ENCODE measurements at regions not wholly inside any gene's neighbourhood (a gene's known extent, or its start where the extent isn't known, plus 50 kb on each side); places are given as distances from the start of the nearest gene placed in this dataset.
"Not testable (repeated sequence)": the region's sequence is repeated elsewhere in the genome, so short reads cannot be mapped to it uniquely, and the experiment has no call there.

- no peaks in the 10 kb centered on the region for H3K9me3 ChIP-seq (ENCODE audit: control insufficient read depth, insufficient read depth, low read depth, low read length)
- no peak overlapping the region for H3K4me3 ChIP-seq (ENCODE audit: low read depth, low read length)
- no peaks in the 10 kb centered on the region for H3K4me1 ChIP-seq (ENCODE audit: control insufficient read depth, insufficient read depth, low read length)
- no peak for TF ChIP-seq KLF10 (tag by site-specific recombination; IDR thresholded peaks at IDR 0.05)
- TF ChIP-seq ZNF510 (tag by site-specific recombination; IDR thresholded peaks at IDR 0.05; ENCODE audit: insufficient replicate concordance): no peak
- TF ChIP-seq GLI2 (tag by site-specific recombination; IDR thresholded peaks at IDR 0.05; ENCODE audit: borderline replicate concordance, low read depth): no peak
- TF ChIP-seq ZNF248 (tag by site-specific recombination; IDR thresholded peaks at IDR 0.05): no peak
- no peak for TF ChIP-seq ZNF23 (tag by site-specific recombination; IDR thresholded peaks at IDR 0.05; ENCODE audit: borderline replicate concordance)
- TF ChIP-seq, protein P1, sequence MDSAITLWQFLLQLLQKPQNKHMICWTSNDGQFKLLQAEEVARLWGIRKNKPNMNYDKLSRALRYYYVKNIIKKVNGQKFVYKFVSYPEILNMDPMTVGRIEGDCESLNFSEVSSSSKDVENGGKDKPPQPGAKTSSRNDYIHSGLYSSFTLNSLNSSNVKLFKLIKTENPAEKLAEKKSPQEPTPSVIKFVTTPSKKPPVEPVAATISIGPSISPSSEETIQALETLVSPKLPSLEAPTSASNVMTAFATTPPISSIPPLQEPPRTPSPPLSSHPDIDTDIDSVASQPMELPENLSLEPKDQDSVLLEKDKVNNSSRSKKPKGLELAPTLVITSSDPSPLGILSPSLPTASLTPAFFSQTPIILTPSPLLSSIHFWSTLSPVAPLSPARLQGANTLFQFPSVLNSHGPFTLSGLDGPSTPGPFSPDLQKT (IDR thresholded peaks at IDR 0.05; ENCODE audit: borderline replicate concordance, low read depth, low read length): no peak
- no peak for TF ChIP-seq ZNF677 (tag by site-specific recombination; IDR thresholded peaks at IDR 0.05)
- TF ChIP-seq, protein P2, sequence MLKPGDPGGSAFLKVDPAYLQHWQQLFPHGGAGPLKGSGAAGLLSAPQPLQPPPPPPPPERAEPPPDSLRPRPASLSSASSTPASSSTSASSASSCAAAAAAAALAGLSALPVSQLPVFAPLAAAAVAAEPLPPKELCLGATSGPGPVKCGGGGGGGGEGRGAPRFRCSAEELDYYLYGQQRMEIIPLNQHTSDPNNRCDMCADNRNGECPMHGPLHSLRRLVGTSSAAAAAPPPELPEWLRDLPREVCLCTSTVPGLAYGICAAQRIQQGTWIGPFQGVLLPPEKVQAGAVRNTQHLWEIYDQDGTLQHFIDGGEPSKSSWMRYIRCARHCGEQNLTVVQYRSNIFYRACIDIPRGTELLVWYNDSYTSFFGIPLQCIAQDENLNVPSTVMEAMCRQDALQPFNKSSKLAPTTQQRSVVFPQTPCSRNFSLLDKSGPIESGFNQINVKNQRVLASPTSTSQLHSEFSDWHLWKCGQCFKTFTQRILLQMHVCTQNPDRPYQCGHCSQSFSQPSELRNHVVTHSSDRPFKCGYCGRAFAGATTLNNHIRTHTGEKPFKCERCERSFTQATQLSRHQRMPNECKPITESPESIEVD (tag by site-specific recombination; IDR thresholded peaks at IDR 0.05): no peak
- no peak for TF ChIP-seq ZNF266 (tag by site-specific recombination; IDR thresholded peaks at IDR 0.05; ENCODE audit: low read depth)
- ChIA-PET POLR2A (no interaction called here), CTCF (no interaction called here)
- H3K27ac ChIP-seq (ENCODE audit: extremely low read depth, low read depth, low read length): no peak overlapping the region
- H3K36me3 ChIP-seq (ENCODE audit: control insufficient read depth in 2 of 2, insufficient read depth in 1 of 2, low read length in 2 of 2): no peaks in the 10 kb centered on the region
Measured at GRCh38 chr12:84411031-84411430, 501.6 kb downstream of the SLC6A15 start.

- TF ChIP-seq ZNF473 (tag by site-specific recombination; IDR thresholded peaks at IDR 0.05) (no peak), ZNF132 (tag by site-specific recombination; IDR thresholded peaks at IDR 0.05; ENCODE audit: borderline replicate concordance) (no peak), ZNF16 (tag by site-specific recombination; IDR thresholded peaks at IDR 0.05; ENCODE audit: low read depth) (no peak), BCL11A (tag by site-specific recombination; IDR thresholded peaks at IDR 0.05; ENCODE audit: low read depth) (no peak), ZNF302 (tag by site-specific recombination; IDR thresholded peaks at IDR 0.05; ENCODE audit: low read depth) (no peak)
- TF ChIP-seq, protein P3, sequence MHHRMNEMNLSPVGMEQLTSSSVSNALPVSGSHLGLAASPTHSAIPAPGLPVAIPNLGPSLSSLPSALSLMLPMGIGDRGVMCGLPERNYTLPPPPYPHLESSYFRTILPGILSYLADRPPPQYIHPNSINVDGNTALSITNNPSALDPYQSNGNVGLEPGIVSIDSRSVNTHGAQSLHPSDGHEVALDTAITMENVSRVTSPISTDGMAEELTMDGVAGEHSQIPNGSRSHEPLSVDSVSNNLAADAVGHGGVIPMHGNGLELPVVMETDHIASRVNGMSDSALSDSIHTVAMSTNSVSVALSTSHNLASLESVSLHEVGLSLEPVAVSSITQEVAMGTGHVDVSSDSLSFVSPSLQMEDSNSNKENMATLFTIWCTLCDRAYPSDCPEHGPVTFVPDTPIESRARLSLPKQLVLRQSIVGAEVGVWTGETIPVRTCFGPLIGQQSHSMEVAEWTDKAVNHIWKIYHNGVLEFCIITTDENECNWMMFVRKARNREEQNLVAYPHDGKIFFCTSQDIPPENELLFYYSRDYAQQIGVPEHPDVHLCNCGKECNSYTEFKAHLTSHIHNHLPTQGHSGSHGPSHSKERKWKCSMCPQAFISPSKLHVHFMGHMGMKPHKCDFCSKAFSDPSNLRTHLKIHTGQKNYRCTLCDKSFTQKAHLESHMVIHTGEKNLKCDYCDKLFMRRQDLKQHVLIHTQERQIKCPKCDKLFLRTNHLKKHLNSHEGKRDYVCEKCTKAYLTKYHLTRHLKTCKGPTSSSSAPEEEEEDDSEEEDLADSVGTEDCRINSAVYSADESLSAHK (tag by site-specific recombination; IDR thresholded peaks at IDR 0.05): no peak
- Histone ChIP-seq H3K9me3 (ENCODE audit: control insufficient read depth, insufficient read depth, low read depth, low read length) (no peaks in the 10 kb centered on the region), H3K4me3 (ENCODE audit: low read depth, low read length) (no peak overlapping the region), H3K36me3 (ENCODE audit: control insufficient read depth in 2 of 2, insufficient read depth in 1 of 2, low read length in 2 of 2) (no peaks in the 10 kb centered on the region), H3K27ac (ENCODE audit: extremely low read depth, low read depth, low read length) (no peak overlapping the region), H3K4me1 (ENCODE audit: control insufficient read depth, insufficient read depth, low read length) (no peaks in the 10 kb centered on the region)
- CTCF ChIA-PET: interaction anchor here (0.6 kb wide), 1 partner anchor 156 kb away, joined by 3 read pairs; no protein-coding TSS in a partner anchor
- POLR2A ChIA-PET: no interaction called here
Measured at GRCh38 chr12:84408936-84409335, 503.7 kb downstream of the SLC6A15 start.

- CTCF ChIA-PET; H3K27ac ChIP-seq (ENCODE audit: extremely low read depth, low read depth, low read length); H3K4me3 ChIP-seq (ENCODE audit: low read depth, low read length); H3K36me3 ChIP-seq (ENCODE audit: control insufficient read depth in 2 of 2, insufficient read depth in 1 of 2, low read length in 2 of 2); H3K4me1 ChIP-seq (ENCODE audit: control insufficient read depth, insufficient read depth, low read length); POLR2A ChIA-PET; H3K9me3 ChIP-seq (ENCODE audit: control insufficient read depth, insufficient read depth, low read depth, low read length): not testable (repeated sequence)
Measured at GRCh38 chr12:84406720-84407119, 505.9 kb downstream of the SLC6A15 start.
